ENCODE measurements at regions not wholly inside any gene's neighbourhood (a gene's known extent, or its start where the extent isn't known, plus 50 kb on each side); places are given as distances from the start of the nearest gene placed in this dataset.
"Not testable (repeated sequence)": the region's sequence is repeated elsewhere in the genome, so short reads cannot be mapped to it uniquely, and the experiment has no call there.

- H3K4me3 ChIP-seq (ENCODE audit: low read depth, low read length, poor library complexity, severe bottlenecking); POLR2A ChIA-PET (ENCODE audit: low non-redundant PET); H3K27me3 ChIP-seq (replicated peaks; ENCODE audit: insufficient read depth, low read depth, low read length, poor library complexity); DNase-seq (ENCODE audit: low spot score); H3K36me3 ChIP-seq (ENCODE audit: insufficient read depth, low read length, poor library complexity, severe bottlenecking); intact Hi-C loops (cut with micrococcal nuclease; ENCODE audit: unreplicated experiment); BruUV-seq (replicated peaks); H3K9me3 ChIP-seq (ENCODE audit: low read depth, low read length, poor library complexity, severe bottlenecking); CTCF ChIA-PET; H3K4me1 ChIP-seq (ENCODE audit: insufficient read depth, low read length, poor library complexity, severe bottlenecking); H3K27ac ChIP-seq (ENCODE audit: low read depth, low read length, poor library complexity, severe bottlenecking): not testable (repeated sequence)
Observed at GRCh38 chr2:89182221-89182620, 490.7 kb downstream of the RPIA start.

- POLR2A ChIA-PET (ENCODE audit: low non-redundant PET); H3K9me3 ChIP-seq (ENCODE audit: low read depth, low read length, poor library complexity, severe bottlenecking); H3K27me3 ChIP-seq (replicated peaks; ENCODE audit: insufficient read depth, low read depth, low read length, poor library complexity); BruUV-seq (replicated peaks); H3K36me3 ChIP-seq (ENCODE audit: insufficient read depth, low read length, poor library complexity, severe bottlenecking); H3K4me3 ChIP-seq (ENCODE audit: low read depth, low read length, poor library complexity, severe bottlenecking); H3K27ac ChIP-seq (ENCODE audit: low read depth, low read length, poor library complexity, severe bottlenecking); H3K4me1 ChIP-seq (ENCODE audit: insufficient read depth, low read length, poor library complexity, severe bottlenecking); intact Hi-C loops (cut with micrococcal nuclease; ENCODE audit: unreplicated experiment); DNase-seq (ENCODE audit: low spot score); CTCF ChIA-PET: not testable (repeated sequence)
Observed at GRCh38 chr2:89184746-89185145, 493.3 kb downstream of the RPIA start.

GRCh38 chr2:89195636-89196251 lies 504.3 kb downstream of the RPIA start:
- CTCF ChIA-PET; H3K4me3 ChIP-seq (ENCODE audit: low read depth, low read length, poor library complexity, severe bottlenecking); intact Hi-C loops (cut with micrococcal nuclease; ENCODE audit: unreplicated experiment); H3K9me3 ChIP-seq (ENCODE audit: low read depth, low read length, poor library complexity, severe bottlenecking); H3K27me3 ChIP-seq (replicated peaks; ENCODE audit: insufficient read depth, low read depth, low read length, poor library complexity); POLR2A ChIA-PET (ENCODE audit: low non-redundant PET); H3K27ac ChIP-seq (ENCODE audit: low read depth, low read length, poor library complexity, severe bottlenecking); BruUV-seq (replicated peaks); H3K4me1 ChIP-seq (ENCODE audit: insufficient read depth, low read length, poor library complexity, severe bottlenecking); H3K36me3 ChIP-seq (ENCODE audit: insufficient read depth, low read length, poor library complexity, severe bottlenecking); DNase-seq (ENCODE audit: low spot score): not testable (repeated sequence)

GRCh38 chr2:89196719-89197118 lies 505.2 kb downstream of the RPIA start:
- H3K9me3 ChIP-seq (ENCODE audit: low read depth, low read length, poor library complexity, severe bottlenecking); intact Hi-C loops (cut with micrococcal nuclease; ENCODE audit: unreplicated experiment); H3K27ac ChIP-seq (ENCODE audit: low read depth, low read length, poor library complexity, severe bottlenecking); H3K4me3 ChIP-seq (ENCODE audit: low read depth, low read length, poor library complexity, severe bottlenecking); CTCF ChIA-PET; H3K4me1 ChIP-seq (ENCODE audit: insufficient read depth, low read length, poor library complexity, severe bottlenecking); BruUV-seq (replicated peaks); POLR2A ChIA-PET (ENCODE audit: low non-redundant PET); H3K36me3 ChIP-seq (ENCODE audit: insufficient read depth, low read length, poor library complexity, severe bottlenecking); H3K27me3 ChIP-seq (replicated peaks; ENCODE audit: insufficient read depth, low read depth, low read length, poor library complexity); DNase-seq (ENCODE audit: low spot score): not testable (repeated sequence)

- H3K4me3 ChIP-seq (ENCODE audit: low read depth, low read length, poor library complexity, severe bottlenecking); DNase-seq (ENCODE audit: low spot score); H3K27ac ChIP-seq (ENCODE audit: low read depth, low read length, poor library complexity, severe bottlenecking); H3K9me3 ChIP-seq (ENCODE audit: low read depth, low read length, poor library complexity, severe bottlenecking); H3K4me1 ChIP-seq (ENCODE audit: insufficient read depth, low read length, poor library complexity, severe bottlenecking); POLR2A ChIA-PET (ENCODE audit: low non-redundant PET); CTCF ChIA-PET; intact Hi-C loops (cut with micrococcal nuclease; ENCODE audit: unreplicated experiment); H3K36me3 ChIP-seq (ENCODE audit: insufficient read depth, low read length, poor library complexity, severe bottlenecking); BruUV-seq (replicated peaks); H3K27me3 ChIP-seq (replicated peaks; ENCODE audit: insufficient read depth, low read depth, low read length, poor library complexity): not testable (repeated sequence)
Observed at GRCh38 chr2:89198026-89198425, 506.6 kb downstream of the RPIA start.

GRCh38 chr2:89199453-89200246 lies 508.2 kb downstream of the RPIA start:
- H3K4me1 ChIP-seq (ENCODE audit: insufficient read depth, low read length, poor library complexity, severe bottlenecking); BruUV-seq (replicated peaks); H3K9me3 ChIP-seq (ENCODE audit: low read depth, low read length, poor library complexity, severe bottlenecking); H3K4me3 ChIP-seq (ENCODE audit: low read depth, low read length, poor library complexity, severe bottlenecking); H3K27ac ChIP-seq (ENCODE audit: low read depth, low read length, poor library complexity, severe bottlenecking); CTCF ChIA-PET; POLR2A ChIA-PET (ENCODE audit: low non-redundant PET); H3K36me3 ChIP-seq (ENCODE audit: insufficient read depth, low read length, poor library complexity, severe bottlenecking); DNase-seq (ENCODE audit: low spot score); intact Hi-C loops (cut with micrococcal nuclease; ENCODE audit: unreplicated experiment); H3K27me3 ChIP-seq (replicated peaks; ENCODE audit: insufficient read depth, low read depth, low read length, poor library complexity): not testable (repeated sequence)

GRCh38 chr2:89200247-89200527 lies 508.7 kb downstream of the RPIA start:
- DNase-seq (ENCODE audit: low spot score); BruUV-seq (replicated peaks); H3K9me3 ChIP-seq (ENCODE audit: low read depth, low read length, poor library complexity, severe bottlenecking); CTCF ChIA-PET; H3K36me3 ChIP-seq (ENCODE audit: insufficient read depth, low read length, poor library complexity, severe bottlenecking); H3K27me3 ChIP-seq (replicated peaks; ENCODE audit: insufficient read depth, low read depth, low read length, poor library complexity); H3K4me1 ChIP-seq (ENCODE audit: insufficient read depth, low read length, poor library complexity, severe bottlenecking); H3K4me3 ChIP-seq (ENCODE audit: low read depth, low read length, poor library complexity, severe bottlenecking); intact Hi-C loops (cut with micrococcal nuclease; ENCODE audit: unreplicated experiment); POLR2A ChIA-PET (ENCODE audit: low non-redundant PET); H3K27ac ChIP-seq (ENCODE audit: low read depth, low read length, poor library complexity, severe bottlenecking): not testable (repeated sequence)

- POLR2A ChIA-PET (ENCODE audit: low non-redundant PET); intact Hi-C loops (cut with micrococcal nuclease; ENCODE audit: unreplicated experiment); H3K4me1 ChIP-seq (ENCODE audit: insufficient read depth, low read length, poor library complexity, severe bottlenecking); H3K27ac ChIP-seq (ENCODE audit: low read depth, low read length, poor library complexity, severe bottlenecking); BruUV-seq (replicated peaks); H3K36me3 ChIP-seq (ENCODE audit: insufficient read depth, low read length, poor library complexity, severe bottlenecking); H3K9me3 ChIP-seq (ENCODE audit: low read depth, low read length, poor library complexity, severe bottlenecking); H3K27me3 ChIP-seq (replicated peaks; ENCODE audit: insufficient read depth, low read depth, low read length, poor library complexity); DNase-seq (ENCODE audit: low spot score); H3K4me3 ChIP-seq (ENCODE audit: low read depth, low read length, poor library complexity, severe bottlenecking); CTCF ChIA-PET: not testable (repeated sequence)
Observed at GRCh38 chr2:89202518-89202917, 511.0 kb downstream of the RPIA start.

Data from A673 (cell line).